ENCODE measurements at regions not wholly inside any gene's neighbourhood (a gene's known extent, or its start where the extent isn't known, plus 50 kb on each side); places are given as distances from the start of the nearest gene placed in this dataset.
A peak's percentile ranks its signal among the peaks of the same experiment; 100 is the strongest.
"Not testable (repeated sequence)": the region's sequence is repeated elsewhere in the genome, so short reads cannot be mapped to it uniquely, and the experiment has no call there.

DNA sequence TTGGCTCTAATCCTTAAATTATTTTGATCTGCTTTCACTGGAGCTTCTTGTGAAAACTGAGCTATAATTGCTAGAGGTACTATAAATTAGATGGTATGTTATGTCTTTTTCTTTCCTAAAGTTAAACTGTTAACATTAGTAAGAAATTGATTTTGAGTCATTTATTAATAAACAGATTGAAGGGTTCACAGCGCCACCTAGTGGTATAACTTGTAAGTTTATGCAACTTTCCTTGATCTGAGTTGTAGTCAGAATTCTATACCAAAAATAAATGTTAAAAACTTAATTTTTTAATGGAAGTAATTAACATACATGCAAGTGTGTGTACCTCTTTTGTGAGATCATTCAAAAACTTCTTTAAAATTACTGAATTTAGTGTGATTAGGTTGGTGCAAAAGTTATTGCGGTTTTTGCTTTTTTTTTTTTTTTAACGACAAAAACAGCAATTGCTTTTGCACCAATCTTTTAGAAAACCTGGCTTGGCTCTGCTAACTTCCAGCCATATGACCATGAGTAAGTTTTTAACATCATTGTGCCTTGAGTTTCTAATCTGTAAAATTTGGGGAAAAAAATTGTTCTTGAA lies 151.5 kb downstream of the CENPC start:
- TF ChIP-seq, protein P1, sequence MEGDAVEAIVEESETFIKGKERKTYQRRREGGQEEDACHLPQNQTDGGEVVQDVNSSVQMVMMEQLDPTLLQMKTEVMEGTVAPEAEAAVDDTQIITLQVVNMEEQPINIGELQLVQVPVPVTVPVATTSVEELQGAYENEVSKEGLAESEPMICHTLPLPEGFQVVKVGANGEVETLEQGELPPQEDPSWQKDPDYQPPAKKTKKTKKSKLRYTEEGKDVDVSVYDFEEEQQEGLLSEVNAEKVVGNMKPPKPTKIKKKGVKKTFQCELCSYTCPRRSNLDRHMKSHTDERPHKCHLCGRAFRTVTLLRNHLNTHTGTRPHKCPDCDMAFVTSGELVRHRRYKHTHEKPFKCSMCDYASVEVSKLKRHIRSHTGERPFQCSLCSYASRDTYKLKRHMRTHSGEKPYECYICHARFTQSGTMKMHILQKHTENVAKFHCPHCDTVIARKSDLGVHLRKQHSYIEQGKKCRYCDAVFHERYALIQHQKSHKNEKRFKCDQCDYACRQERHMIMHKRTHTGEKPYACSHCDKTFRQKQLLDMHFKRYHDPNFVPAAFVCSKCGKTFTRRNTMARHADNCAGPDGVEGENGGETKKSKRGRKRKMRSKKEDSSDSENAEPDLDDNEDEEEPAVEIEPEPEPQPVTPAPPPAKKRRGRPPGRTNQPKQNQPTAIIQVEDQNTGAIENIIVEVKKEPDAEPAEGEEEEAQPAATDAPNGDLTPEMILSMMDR (conservative IDR thresholded peaks at IDR 0.05; ENCODE audit: low read depth, low read length) = peak; percentile 65
- no peak overlapping the region for H3K4me3 ChIP-seq (ENCODE audit: low read depth, low read length)
- DNase-seq (ENCODE audit: low read depth) = no peak

GRCh38 chr4:67393007-67393406 lies 152.3 kb downstream of the CENPC start:
- DNase-seq (ENCODE audit: low read depth) = no peak
- TF ChIP-seq, protein P1 (conservative IDR thresholded peaks at IDR 0.05; ENCODE audit: low read depth, low read length) = no peak
- H3K4me3 ChIP-seq (ENCODE audit: low read depth, low read length) = no peak overlapping the region

DNA sequence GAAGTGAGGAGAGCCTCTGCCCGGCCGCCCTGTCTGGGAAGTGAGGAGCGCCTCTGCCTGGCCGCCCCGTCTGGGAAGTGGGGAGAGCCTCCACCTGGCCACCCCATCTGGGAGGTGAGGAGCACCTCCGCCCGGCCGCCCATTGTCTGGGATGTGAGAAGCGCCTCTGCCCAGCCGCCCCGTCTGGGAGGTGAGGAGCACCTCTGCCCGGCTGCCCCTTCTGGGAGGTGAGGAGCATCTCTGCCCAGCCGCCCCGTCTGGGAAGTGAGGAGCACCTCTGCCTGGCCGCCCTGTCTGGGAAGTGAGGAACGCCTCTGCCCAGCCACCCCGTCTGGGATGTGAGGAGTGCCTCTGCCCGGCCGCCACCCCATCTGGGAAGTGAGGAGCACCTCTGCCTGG lies 163.9 kb downstream of the CENPC start:
- DNase-seq (ENCODE audit: low read depth); H3K4me3 ChIP-seq (ENCODE audit: low read depth, low read length): not testable (repeated sequence)

- not testable (repeated sequence) for DNase-seq (ENCODE audit: low read depth); H3K4me3 ChIP-seq (ENCODE audit: low read depth, low read length)
Observed at GRCh38 chr4:67380702-67381405, 164.4 kb downstream of the CENPC start.

DNA sequence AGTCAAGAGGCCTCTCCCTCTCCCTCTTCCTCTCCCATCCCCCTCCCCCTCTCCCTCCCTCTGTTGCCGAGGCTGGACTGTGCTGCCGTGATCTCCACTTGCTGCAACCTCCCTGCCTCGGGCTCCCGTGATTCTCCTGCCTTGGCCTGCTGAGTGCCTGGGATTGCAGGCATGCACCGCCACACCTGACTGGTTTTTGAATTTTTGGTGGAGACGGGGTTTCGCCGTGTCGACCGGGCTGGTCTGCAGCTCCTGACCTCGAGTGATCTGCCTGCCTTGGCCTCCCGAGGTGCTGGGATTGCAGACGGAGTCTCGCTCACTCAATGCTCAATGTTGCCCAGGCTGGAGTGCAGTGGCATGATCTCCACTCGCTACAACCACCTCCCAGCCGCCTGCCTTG lies 165.1 kb downstream of the CENPC start:
- TF ChIP-seq, protein P1 (conservative IDR thresholded peaks at IDR 0.05; ENCODE audit: low read depth, low read length) = no peak

DNA sequence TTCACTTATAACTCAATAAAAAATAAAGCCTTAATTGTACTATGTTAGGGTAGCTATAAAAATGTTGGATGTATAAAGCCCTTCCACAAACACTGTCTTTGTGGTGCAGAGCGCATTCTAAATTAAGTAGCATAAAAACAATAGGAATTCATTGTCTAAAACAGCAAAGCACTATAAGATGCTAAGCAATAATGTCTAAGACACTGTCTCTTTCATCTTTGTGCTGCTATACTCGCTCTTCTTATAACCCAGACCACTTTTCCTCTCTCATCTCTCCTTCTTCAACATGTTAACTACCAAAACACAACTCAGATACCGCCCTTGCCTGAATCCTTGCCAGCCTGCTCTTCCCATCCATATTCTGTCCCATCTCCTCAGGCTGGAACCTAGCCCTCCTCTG lies 170.0 kb downstream of the CENPC start:
- DNase-seq (ENCODE audit: low read depth) = no peak
- H3K4me3 ChIP-seq (ENCODE audit: low read depth, low read length) = no peak overlapping the region
- TF ChIP-seq, protein P1 (conservative IDR thresholded peaks at IDR 0.05; ENCODE audit: low read depth, low read length) = no peak

More for the DNA sequence above, 165.1 kb downstream of the CENPC start:
- no peak overlapping the region for H3K4me3 ChIP-seq (ENCODE audit: low read depth, low read length)
- DNase-seq (ENCODE audit: low read depth) = no peak

- TF ChIP-seq, protein P1 (conservative IDR thresholded peaks at IDR 0.05; ENCODE audit: low read depth, low read length) = no peak
- no peak overlapping the region for H3K4me3 ChIP-seq (ENCODE audit: low read depth, low read length)
- no peak for DNase-seq (ENCODE audit: low read depth)
Observed at GRCh38 chr4:67371615-67372014, 173.7 kb downstream of the CENPC start.

DNA sequence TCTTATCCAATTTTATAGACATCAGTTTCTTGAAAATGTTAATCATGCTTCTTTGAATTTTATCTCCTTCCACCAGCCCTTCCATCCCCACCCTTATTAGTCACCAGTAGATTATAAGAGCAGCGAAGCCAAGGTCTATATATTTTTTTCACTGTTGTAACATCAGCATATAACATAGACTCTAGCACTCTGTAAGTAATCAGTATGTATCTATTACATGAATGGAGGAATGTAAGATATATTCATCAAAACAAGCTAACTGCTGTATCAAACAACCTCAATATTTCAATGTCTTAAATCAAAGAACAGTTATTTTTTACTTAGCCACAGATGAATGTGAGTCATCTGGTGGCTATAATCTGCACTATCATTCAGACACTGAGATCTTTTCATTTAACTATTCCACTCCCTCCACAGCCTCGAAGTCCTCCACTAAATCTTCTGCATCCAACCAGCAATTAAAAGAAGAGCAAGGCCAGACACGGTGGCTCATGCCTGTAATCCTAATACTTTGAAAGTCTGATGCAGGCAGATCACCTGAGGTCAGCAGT lies 178.9 kb downstream of the CENPC start:
- TF ChIP-seq, protein P1 (conservative IDR thresholded peaks at IDR 0.05; ENCODE audit: low read depth, low read length) = no peak
- no peak overlapping the region for H3K4me3 ChIP-seq (ENCODE audit: low read depth, low read length)
- no peak for DNase-seq (ENCODE audit: low read depth)
